HG02852 (cell line): ENCODE measurements at regions not wholly inside any gene's neighbourhood (a gene's known extent, or its start where the extent isn't known, plus 50 kb on each side); places are given as distances from the start of the nearest gene placed in this dataset.

ENCODE experiments used
- ATAC-seq: cut with Tn5 transposase; IDR thresholded peaks from one replicate; pipeline ENCODE4 v1.9.1; 2021; ENCODE audit warnings: mild to moderate bottlenecking, moderate library complexity; ENCODE audit not compliant: unreplicated experiment

GRCh38 chr5:56446728-56447127 lies 213.6 kb upstream of the ANKRD55 start:
- ATAC-seq = no peak

GRCh38 chr5:56443826-56444225 lies 210.7 kb upstream of the ANKRD55 start:
- ATAC-seq = no peak

GRCh38 chr5:56440871-56441740 lies 208.0 kb upstream of the ANKRD55 start:
- ATAC-seq = no peak

DNA sequence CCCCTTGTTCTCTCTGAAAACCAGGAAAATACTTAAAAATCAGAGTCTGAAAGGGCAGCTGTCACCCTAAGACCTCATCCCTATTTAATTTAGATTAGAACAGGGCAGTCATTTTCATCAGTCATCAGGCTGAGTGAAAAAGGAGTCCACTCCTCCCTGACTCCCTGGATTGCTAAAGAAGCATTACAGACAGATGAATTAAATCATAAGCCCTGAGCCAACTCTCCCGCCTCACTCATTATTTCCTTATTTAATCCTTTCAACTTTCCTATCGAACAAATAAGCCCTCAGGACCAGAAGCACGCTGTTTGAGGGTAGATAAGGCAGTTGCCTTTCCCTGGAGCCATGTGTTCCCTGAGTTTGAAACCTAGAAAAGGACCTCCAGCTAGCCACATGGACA lies 201.9 kb upstream of the ANKRD55 start:
- no peak for ATAC-seq

- no peak for ATAC-seq
Measured at GRCh38 chr5:56433039-56433617, 200.0 kb upstream of the ANKRD55 start.

GRCh38 chr5:56432321-56432720 lies 199.2 kb upstream of the ANKRD55 start:
- ATAC-seq = no peak

- ATAC-seq = no peak
Measured at GRCh38 chr5:56430422-56430821, 197.3 kb upstream of the ANKRD55 start.

- no peak for ATAC-seq
Measured at GRCh38 chr5:56429110-56429561, 196.0 kb upstream of the ANKRD55 start.

GRCh38 chr5:56426693-56427092 lies 193.6 kb upstream of the ANKRD55 start:
- no peak for ATAC-seq

DNA sequence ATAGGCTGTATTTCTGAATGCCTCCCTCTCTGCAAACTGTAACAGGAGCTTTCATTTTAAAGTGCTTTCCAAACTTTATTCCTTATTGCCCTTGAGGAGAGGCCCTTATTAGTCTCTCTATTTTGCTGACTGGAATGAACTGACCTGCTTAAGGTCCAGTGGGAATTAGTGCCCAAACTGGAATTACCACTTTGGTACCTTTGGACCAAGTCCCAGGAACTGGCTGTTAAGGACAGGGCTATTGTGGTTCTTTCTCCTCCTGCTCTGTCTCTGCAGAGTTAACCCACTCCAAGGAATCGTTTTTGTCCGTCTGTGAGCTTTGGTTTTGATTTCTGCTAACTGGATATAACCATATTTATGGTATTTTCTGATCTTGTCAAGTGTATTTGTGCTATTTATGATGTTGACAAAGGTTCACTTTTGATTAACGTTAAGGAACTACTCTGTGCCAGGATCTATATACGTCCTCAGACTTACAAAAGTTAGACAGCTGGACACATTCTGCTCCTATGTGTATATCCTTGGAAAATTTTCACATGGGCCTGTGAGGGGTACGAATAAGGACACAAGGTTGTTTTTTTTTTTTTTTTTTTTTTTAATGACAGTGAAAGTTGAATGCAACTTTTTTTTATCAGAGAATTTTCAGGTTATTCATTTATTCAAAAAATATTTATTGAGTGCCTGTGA lies 189.1 kb upstream of the ANKRD55 start:
- no peak for ATAC-seq

- no peak for ATAC-seq
Measured at GRCh38 chr5:56421246-56422075, 188.3 kb upstream of the ANKRD55 start.

DNA sequence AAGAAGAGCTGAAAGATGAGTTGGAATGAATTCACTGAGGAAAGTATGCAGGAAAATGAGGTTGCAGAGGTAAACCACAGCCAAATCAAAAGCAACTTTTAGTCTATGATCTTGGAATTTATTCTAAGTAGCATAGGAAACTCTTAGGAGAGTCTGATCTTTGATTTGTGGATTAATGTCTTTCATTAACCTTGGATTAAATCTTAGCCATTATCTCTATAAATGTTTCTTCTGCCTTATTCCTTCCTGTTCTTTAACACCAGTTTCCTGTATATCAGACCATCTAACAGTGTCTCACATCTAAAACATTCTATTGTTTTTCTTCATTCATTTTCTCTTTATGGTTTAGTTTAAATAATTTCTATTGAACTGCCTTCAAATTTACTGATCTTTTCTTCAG lies 187.2 kb upstream of the ANKRD55 start:
- ATAC-seq = no peak

DNA sequence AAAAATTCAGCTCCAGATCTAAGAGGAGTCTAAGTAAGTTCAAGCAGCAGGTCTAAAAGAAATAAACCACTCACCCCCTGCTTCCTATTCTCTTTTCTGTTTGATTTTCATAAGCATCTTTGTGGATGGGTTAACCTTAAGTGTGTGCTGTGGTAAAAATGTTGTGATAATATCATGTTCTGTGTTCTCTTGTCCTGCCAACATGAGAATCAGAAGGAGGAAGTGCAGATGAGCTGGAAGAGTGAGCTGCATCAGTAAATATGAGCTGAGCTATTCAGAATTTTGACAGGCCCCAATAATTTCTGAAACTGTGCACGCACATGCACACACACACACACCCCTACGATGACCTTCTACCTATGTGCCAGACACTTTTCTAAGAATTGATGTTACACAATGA lies 186.5 kb upstream of the ANKRD55 start:
- ATAC-seq = no peak

- ATAC-seq = peak; percentile 77
Measured at GRCh38 chr5:56415356-56415765, 182.2 kb upstream of the ANKRD55 start.

GRCh38 chr5:56414066-56414465 lies 180.9 kb upstream of the ANKRD55 start:
- no peak for ATAC-seq

DNA sequence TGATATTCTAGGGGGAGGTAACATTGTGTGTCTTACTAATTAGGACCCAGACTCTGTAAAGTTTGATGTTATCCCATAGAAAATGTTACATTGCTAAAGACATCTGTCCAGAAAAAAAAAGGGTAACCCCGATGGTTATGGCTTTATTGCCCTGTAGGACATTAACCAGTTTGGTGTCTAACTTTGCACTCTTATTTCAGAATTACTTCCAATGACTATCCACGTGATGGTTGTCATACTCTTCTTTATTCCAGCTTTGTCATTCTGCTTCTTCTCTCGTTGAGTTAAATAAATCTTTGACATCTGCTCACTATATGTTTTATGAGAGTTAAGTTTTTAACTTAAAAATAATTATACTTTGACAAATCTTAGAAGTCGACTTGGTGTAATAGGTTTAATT lies 180.4 kb upstream of the ANKRD55 start:
- no peak for ATAC-seq

- peak; percentile 93 for ATAC-seq
Measured at GRCh38 chr5:56412601-56413379, 179.7 kb upstream of the ANKRD55 start.

DNA sequence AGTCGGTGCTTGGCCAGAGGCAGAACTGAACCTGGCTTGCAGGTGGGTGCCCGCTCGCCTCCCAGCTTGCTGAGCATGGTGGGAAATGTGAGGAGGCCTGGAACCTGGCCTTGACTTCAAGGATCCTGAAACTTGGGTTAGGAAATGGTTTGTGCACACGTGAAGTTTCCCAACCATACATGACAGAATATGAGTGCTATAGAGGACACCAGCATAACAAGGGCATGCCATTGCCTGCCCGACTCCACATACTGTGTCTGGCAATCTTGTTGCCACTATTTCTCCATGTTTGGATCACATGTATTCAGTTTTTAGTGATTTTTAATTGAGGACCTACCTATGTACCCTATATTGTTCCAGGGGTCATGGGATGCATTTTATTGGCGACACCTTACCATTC lies 177.6 kb upstream of the ANKRD55 start:
- ATAC-seq = no peak

- no peak for ATAC-seq
Measured at GRCh38 chr5:56409331-56410190, 176.4 kb upstream of the ANKRD55 start.
